Testis (tissue), 2 donors: ENCODE measurements at regions not wholly inside any gene's neighbourhood (a gene's known extent, or its start where the extent isn't known, plus 50 kb on each side); places are given as distances from the start of the nearest gene placed in this dataset.

Experiments used
- DNase-seq: peaks from one replicate; pipeline ENCODE4 v3.0.0-alpha.2; 2019
- H3K27ac ChIP-seq, 2 donors: fragments of 200-600 bp; sonication (generic); one replicate each; pipeline ENCODE4 v1.5.1; 2019
- H3K27me3 ChIP-seq: fragments of 200-600 bp; sonication (generic); one replicate; pipeline ENCODE4 v1.5.1; 2019
- H3K36me3 ChIP-seq: fragments of 200-600 bp; sonication (generic); one replicate; pipeline ENCODE4 v1.5.1; 2017; ENCODE audit warnings: low read depth; ENCODE audit errors: missing control alignments
- H3K4me1 ChIP-seq: fragments of 200-600 bp; sonication (generic); one replicate; pipeline ENCODE4 v1.5.1; 2019
- H3K4me3 ChIP-seq, 2 donors: fragments of 200-600 bp; sonication (generic); one replicate each; pipeline ENCODE4 v1.5.1; 2017 to 2019
- H3K9me3 ChIP-seq: fragments of 200-600 bp; sonication (generic); one replicate; pipeline ENCODE4 v1.5.1; 2017
- POLR2A ChIP-seq: fragments of 450-650 bp; IDR thresholded peaks from one replicate; pipeline ENCODE4 v1.6.1; 2017; ENCODE audit warnings: antibody characterized with exemption, mild to moderate bottlenecking, moderate library complexity
- WGBS, 2 donors: methylation state at CpG; one replicate each; pipeline ENCODE4 v1.1.5; 2018; 5-methylcytosine and 5-hydroxymethylcytosine counted together
- intact Hi-C: fragments of 100-400 bp; cut with DNase I; formaldehyde crosslinking; loops from one replicate; pipeline ENCODE4 v1.15.1; 2023; ENCODE audit warnings: low total_unique reads
- TF ChIP-seq, protein P1 (sequence below), 3 experiments: fragments of 450-650 bp in 2 of 3; fragments of 200-600 bp in 1 of 3; sonication (generic) in 1 of 3; IDR thresholded peaks; one replicate each; pipeline ENCODE4 v1.5.1; 2016 to 2019; ENCODE audit warnings: antibody characterized with exemption in 3 of 3, mild to moderate bottlenecking in 2 of 3, moderate library complexity in 1 of 3

- H3K4me1 ChIP-seq: no peaks in the 10 kb centered on the region
- no peak overlapping the region for H3K27ac ChIP-seq
- intact Hi-C loops: no loop called here
- WGBS, 2 donors: 77 to 78% methylated on average over 3 of the region's 3 CpGs
- no peaks in the 10 kb centered on the region for H3K27me3 ChIP-seq
- H3K9me3 ChIP-seq: no peaks in the 10 kb centered on the region
- TF ChIP-seq POLR2A: no peak
- TF ChIP-seq, protein P1, sequence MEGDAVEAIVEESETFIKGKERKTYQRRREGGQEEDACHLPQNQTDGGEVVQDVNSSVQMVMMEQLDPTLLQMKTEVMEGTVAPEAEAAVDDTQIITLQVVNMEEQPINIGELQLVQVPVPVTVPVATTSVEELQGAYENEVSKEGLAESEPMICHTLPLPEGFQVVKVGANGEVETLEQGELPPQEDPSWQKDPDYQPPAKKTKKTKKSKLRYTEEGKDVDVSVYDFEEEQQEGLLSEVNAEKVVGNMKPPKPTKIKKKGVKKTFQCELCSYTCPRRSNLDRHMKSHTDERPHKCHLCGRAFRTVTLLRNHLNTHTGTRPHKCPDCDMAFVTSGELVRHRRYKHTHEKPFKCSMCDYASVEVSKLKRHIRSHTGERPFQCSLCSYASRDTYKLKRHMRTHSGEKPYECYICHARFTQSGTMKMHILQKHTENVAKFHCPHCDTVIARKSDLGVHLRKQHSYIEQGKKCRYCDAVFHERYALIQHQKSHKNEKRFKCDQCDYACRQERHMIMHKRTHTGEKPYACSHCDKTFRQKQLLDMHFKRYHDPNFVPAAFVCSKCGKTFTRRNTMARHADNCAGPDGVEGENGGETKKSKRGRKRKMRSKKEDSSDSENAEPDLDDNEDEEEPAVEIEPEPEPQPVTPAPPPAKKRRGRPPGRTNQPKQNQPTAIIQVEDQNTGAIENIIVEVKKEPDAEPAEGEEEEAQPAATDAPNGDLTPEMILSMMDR (IDR thresholded peaks at IDR 0.05): no peak
- H3K36me3 ChIP-seq: no peaks in the 10 kb centered on the region
- no peak overlapping the region for H3K4me3 ChIP-seq
- DNase-seq: no peak
These were observed 171.9 kb upstream of the MAP3K7 start for GRCh38 chr6:90758741-90759140.

- Histone ChIP-seq H3K4me3 (no peak overlapping the region), H3K36me3 (no peaks in the 10 kb centered on the region), H3K27me3 (no peaks in the 10 kb centered on the region), H3K27ac (no peak overlapping the region), H3K9me3 (no peaks in the 10 kb centered on the region), H3K4me1 (no peaks in the 10 kb centered on the region)
- no peak for DNase-seq
- WGBS, 2 donors: 79 to 88% methylated on average over 8 of the region's 8 CpGs
- intact Hi-C loops: no loop called here
- TF ChIP-seq POLR2A: no peak
- TF ChIP-seq, protein P1 (IDR thresholded peaks at IDR 0.05): no peak
These were observed 167.2 kb upstream of the MAP3K7 start for GRCh38 chr6:90753820-90754643.

DNA sequence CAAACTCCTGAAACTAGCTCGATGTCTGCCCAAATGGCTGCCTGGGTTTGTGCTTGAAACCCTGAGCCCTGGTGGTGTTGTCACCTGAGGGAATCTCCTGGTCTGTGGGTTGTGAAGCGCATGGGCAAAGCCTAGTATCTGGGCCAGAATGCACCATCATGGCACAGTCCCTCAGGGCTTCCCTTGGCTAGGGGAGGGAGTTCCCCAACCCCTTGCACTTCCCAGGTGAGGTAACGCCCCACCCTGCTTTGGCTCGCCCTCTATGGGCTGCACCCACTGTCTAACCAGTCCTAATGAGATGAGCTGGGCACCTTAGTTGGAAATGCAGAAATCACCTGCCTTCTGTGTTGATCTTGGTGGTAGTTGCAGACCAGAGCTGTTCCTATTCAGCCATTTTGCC lies 152.9 kb upstream of the MAP3K7 start:
- no peaks in the 10 kb centered on the region for H3K9me3 ChIP-seq
- no peaks in the 10 kb centered on the region for H3K4me1 ChIP-seq
- no peak for DNase-seq
- H3K4me3 ChIP-seq: no peak overlapping the region
- 47 to 94% methylated on average over 3 to 4 of the region's 4 CpGs for WGBS, 2 donors
- intact Hi-C loops: no loop called here
- H3K27ac ChIP-seq: no peak overlapping the region
- TF ChIP-seq POLR2A: no peak
- TF ChIP-seq, protein P1 (IDR thresholded peaks at IDR 0.05): no peak
- H3K27me3 ChIP-seq: no peaks in the 10 kb centered on the region
- no peaks in the 10 kb centered on the region for H3K36me3 ChIP-seq

- 77 to 90% methylated on average over 5 to 7 of the region's 7 CpGs for WGBS, 2 donors
- Histone ChIP-seq H3K4me3 (no peak overlapping the region), H3K4me1 (no peaks in the 10 kb centered on the region), H3K36me3 (no peaks in the 10 kb centered on the region), H3K27ac (no peak overlapping the region), H3K9me3 (no peaks in the 10 kb centered on the region), H3K27me3 (no peaks in the 10 kb centered on the region)
- no peak for TF ChIP-seq POLR2A
- TF ChIP-seq, protein P1 (IDR thresholded peaks at IDR 0.05): no peak
- no peak for DNase-seq
- intact Hi-C loops: no loop called here
These were observed 152.5 kb upstream of the MAP3K7 start for GRCh38 chr6:90739339-90739738.

DNA sequence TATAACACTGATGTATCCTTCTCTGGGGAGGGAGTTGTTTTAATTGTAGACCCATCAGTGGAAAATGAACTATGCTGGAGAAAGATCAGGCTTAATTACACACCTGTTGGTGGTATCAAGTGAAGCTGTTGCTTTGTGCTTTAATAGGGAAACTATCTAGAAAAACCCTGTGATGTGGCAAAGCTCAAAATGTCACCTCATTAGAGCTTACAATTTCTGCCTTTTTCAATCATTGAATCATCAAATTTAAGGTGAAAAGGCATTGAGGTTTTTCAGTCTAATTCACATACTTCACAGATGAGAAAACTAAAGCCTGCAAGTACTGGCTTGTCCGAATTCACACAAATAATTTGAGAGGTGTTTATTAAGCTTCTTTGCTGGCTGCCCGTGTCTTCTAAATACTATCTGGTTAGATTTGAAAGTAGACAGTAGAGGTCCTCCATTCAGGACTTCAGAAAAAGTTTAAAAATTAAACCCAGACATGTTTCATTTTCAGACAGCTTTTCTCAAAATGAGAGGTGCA lies 143.3 kb upstream of the MAP3K7 start:
- intact Hi-C loops: no loop called here
- no peaks in the 10 kb centered on the region for H3K9me3 ChIP-seq
- H3K27me3 ChIP-seq: no peaks in the 10 kb centered on the region
- TF ChIP-seq, protein P1 (IDR thresholded peaks at IDR 0.05): no peak
- TF ChIP-seq POLR2A: no peak
- no peaks in the 10 kb centered on the region for H3K4me1 ChIP-seq
- H3K4me3 ChIP-seq: no peak overlapping the region
- H3K27ac ChIP-seq: no peak overlapping the region
- no peaks in the 10 kb centered on the region for H3K36me3 ChIP-seq
- DNase-seq: no peak
- WGBS, 2 donors: 74 to 87% methylated on average over 2 of the region's 2 CpGs
